Duodenal mucosa (tissue), 2 donors: ENCODE measurements at regions not wholly inside any gene's neighbourhood (a gene's known extent, or its start where the extent isn't known, plus 50 kb on each side); places are given as distances from the start of the nearest gene placed in this dataset.

Experiments used
- H3K27ac ChIP-seq: one replicate; pipeline ENCODE4 v1.7.0; 2013; ENCODE audit warnings: low read depth, low read length
- H3K27me3 ChIP-seq, 2 donors: one replicate each; pipeline ENCODE4 v1.7.0; 2013; ENCODE audit warnings: low read length in 2 of 2, control low read depth in 1 of 2; ENCODE audit not compliant: insufficient read depth in 2 of 2, control insufficient read depth in 1 of 2
- H3K36me3 ChIP-seq, 2 donors: one replicate each; pipeline ENCODE4 v1.7.0; 2013; ENCODE audit warnings: low read length in 2 of 2, control low read depth in 1 of 2; ENCODE audit not compliant: insufficient read depth in 2 of 2, control insufficient read depth in 1 of 2
- H3K4me1 ChIP-seq, 2 donors: one replicate each; pipeline ENCODE4 v1.7.0; 2013; ENCODE audit warnings: low read length in 2 of 2, control low read depth in 1 of 2; ENCODE audit not compliant: insufficient read depth in 2 of 2, control insufficient read depth in 1 of 2
- H3K4me3 ChIP-seq, 2 donors: one replicate each; pipeline ENCODE4 v1.7.0; 2013; ENCODE audit warnings: low read length in 2 of 2, low read depth in 1 of 2
- H3K9ac ChIP-seq, 2 donors: one replicate each; pipeline ENCODE4 v1.7.0; 2013; ENCODE audit warnings: low read length in 2 of 2, low read depth in 1 of 2
- H3K9me3 ChIP-seq, 2 donors: one replicate each; pipeline ENCODE4 v1.7.0; 2013; ENCODE audit warnings: low read length in 2 of 2, control low read depth in 1 of 2; ENCODE audit not compliant: control insufficient read depth in 1 of 2

- H3K27me3 ChIP-seq: no peaks in the 10 kb centered on the region
- H3K4me1 ChIP-seq: no peaks in the 10 kb centered on the region
- H3K27ac ChIP-seq: no peak overlapping the region
- no peaks in the 10 kb centered on the region for H3K36me3 ChIP-seq
- no peak overlapping the region for H3K4me3 ChIP-seq
- no peak overlapping the region for H3K9ac ChIP-seq
- peaks cover 0 to 3% of the 10 kb centered on the region in 2 donors for H3K9me3 ChIP-seq
Observed at GRCh38 chr4:18930487-18930886, 908.9 kb upstream of the LCORL start.

GRCh38 chr4:18923496-18924161 is 902.1 kb upstream of the LCORL start:
- Histone ChIP-seq H3K4me3 (no peak overlapping the region), H3K36me3 (no peaks in the 10 kb centered on the region), H3K9ac (no peak overlapping the region), H3K4me1 (no peaks in the 10 kb centered on the region), H3K27ac (no peak overlapping the region), H3K9me3 (peaks cover 0 to 7% of the 10 kb centered on the region in 2 donors), H3K27me3 (no peaks in the 10 kb centered on the region)

DNA sequence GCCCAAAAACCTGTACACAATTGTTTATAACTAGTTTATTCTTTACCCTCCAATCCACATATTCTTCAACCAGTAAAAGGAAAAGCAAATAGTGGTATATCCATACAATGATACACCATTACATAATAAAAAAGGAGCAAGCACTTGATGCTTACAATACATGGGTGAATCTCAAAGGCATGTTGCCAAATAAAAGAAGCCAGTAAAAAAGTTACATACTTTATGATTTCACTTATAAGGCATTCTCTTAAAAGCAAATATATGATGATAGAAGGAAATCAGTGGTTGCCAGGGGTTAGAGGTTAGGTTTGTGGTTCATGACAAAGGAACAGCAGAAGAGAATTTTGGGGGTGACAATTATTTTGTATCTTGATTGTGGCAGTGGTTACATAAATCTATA is 896.1 kb upstream of the LCORL start:
- no peaks in the 10 kb centered on the region for H3K4me1 ChIP-seq
- H3K27ac ChIP-seq: no peak overlapping the region
- H3K9ac ChIP-seq: no peak overlapping the region
- no peak overlapping the region for H3K4me3 ChIP-seq
- no peaks in the 10 kb centered on the region for H3K27me3 ChIP-seq
- H3K9me3 ChIP-seq: peaks cover 10 to 11% of the 10 kb centered on the region in 2 donors
- H3K36me3 ChIP-seq: no peaks in the 10 kb centered on the region

DNA sequence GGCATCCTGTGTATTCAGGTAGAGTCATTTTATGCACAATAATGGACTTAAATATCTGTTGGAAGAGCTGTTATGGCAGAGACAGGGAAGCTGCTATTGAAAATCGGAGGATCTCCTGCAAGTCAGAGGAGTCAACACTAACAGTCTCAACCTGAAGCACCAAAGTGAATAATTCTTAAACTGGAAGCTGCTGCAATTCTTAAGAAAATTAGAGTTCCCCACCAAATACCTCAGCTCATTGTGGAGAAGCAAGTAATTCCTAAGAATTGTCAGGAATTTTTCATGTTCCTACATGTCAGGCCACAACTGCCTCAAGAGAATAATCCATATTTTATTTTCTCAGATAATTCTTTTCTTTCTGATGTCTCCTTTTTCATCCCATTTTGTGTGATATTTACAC is 892.6 kb upstream of the LCORL start:
- no peaks in the 10 kb centered on the region for H3K27me3 ChIP-seq
- no peaks in the 10 kb centered on the region for H3K36me3 ChIP-seq
- no peak overlapping the region for H3K9ac ChIP-seq
- H3K9me3 ChIP-seq: peaks cover 7 to 10% of the 10 kb centered on the region in 2 donors
- no peak overlapping the region for H3K27ac ChIP-seq
- H3K4me1 ChIP-seq: no peaks in the 10 kb centered on the region
- H3K4me3 ChIP-seq: no peak overlapping the region

DNA sequence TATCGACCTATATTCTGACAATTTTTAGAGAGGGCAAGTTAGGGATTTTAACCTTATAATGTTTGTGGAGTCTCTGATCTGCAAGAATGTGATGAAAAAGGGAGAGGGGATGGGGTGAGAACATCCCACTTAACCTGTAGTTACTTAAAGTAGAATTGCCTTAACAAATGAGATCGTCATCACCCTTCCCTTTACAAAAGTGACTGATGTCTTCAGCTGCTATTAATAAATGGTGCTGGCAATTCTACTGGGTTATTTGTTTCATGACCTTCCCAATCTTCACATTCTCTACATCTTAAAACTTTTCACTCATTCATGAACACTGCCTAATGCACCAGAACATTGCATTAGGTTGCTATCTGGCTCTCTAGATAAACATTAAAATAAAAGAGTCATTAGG is 873.4 kb upstream of the LCORL start:
- Histone ChIP-seq H3K27ac (no peak overlapping the region), H3K36me3 (no peaks in the 10 kb centered on the region), H3K27me3 (no peaks in the 10 kb centered on the region)

DNA sequence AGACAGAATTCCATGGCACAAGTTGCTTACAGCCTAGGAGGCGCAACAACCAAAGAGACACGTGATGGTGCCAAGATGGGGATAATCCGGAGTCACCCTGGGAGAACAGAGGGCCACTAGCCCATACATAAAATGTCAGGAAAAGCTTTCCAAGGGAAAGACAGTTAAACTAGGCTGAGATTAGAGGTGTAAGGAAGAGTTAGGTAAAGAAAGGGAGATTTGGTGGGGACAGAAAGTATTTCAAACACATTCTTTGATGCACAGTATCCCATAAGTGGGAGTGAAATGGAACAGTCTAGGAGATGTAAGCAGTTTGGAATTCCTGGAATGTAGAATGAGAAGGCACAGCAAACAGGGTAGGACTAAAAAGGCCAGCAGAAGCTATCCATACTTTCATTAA is 860.9 kb upstream of the LCORL start:
- H3K27ac ChIP-seq: no peak overlapping the region
- H3K9ac ChIP-seq: no peak overlapping the region
- no peaks in the 10 kb centered on the region for H3K4me1 ChIP-seq
- no peaks in the 10 kb centered on the region for H3K27me3 ChIP-seq
- H3K4me3 ChIP-seq: no peak overlapping the region
- no peaks in the 10 kb centered on the region for H3K36me3 ChIP-seq
- no peaks in the 10 kb centered on the region for H3K9me3 ChIP-seq

More for the DNA sequence above, 873.4 kb upstream of the LCORL start:
- H3K4me3 ChIP-seq: no peak overlapping the region
- no peak overlapping the region for H3K9ac ChIP-seq
- H3K4me1 ChIP-seq: no peaks in the 10 kb centered on the region
- peaks cover 0 to 3% of the 10 kb centered on the region in 2 donors for H3K9me3 ChIP-seq

- Histone ChIP-seq H3K9ac (no peak overlapping the region), H3K27me3 (no peaks in the 10 kb centered on the region), H3K4me1 (no peaks in the 10 kb centered on the region), H3K4me3 (no peak overlapping the region), H3K9me3 (no peaks in the 10 kb centered on the region), H3K27ac (no peak overlapping the region), H3K36me3 (no peaks in the 10 kb centered on the region)
Observed at GRCh38 chr4:18881556-18881955, 860.0 kb upstream of the LCORL start.

- H3K4me1 ChIP-seq: no peaks in the 10 kb centered on the region
- H3K9me3 ChIP-seq: no peaks in the 10 kb centered on the region
- H3K36me3 ChIP-seq: no peaks in the 10 kb centered on the region
- H3K27me3 ChIP-seq: no peaks in the 10 kb centered on the region
- no peak overlapping the region for H3K9ac ChIP-seq
- no peak overlapping the region for H3K27ac ChIP-seq
- no peak overlapping the region for H3K4me3 ChIP-seq
Observed at GRCh38 chr4:18880871-18881270, 859.3 kb upstream of the LCORL start.

- H3K4me3 ChIP-seq: no peak overlapping the region
- H3K4me1 ChIP-seq: no peaks in the 10 kb centered on the region
- no peak overlapping the region for H3K27ac ChIP-seq
- H3K27me3 ChIP-seq: no peaks in the 10 kb centered on the region
- H3K9ac ChIP-seq: no peak overlapping the region
- peaks cover 0 to under 1% of the 10 kb centered on the region in 2 donors for H3K9me3 ChIP-seq
- no peaks in the 10 kb centered on the region for H3K36me3 ChIP-seq
Observed at GRCh38 chr4:18878561-18878960, 857.0 kb upstream of the LCORL start.

DNA sequence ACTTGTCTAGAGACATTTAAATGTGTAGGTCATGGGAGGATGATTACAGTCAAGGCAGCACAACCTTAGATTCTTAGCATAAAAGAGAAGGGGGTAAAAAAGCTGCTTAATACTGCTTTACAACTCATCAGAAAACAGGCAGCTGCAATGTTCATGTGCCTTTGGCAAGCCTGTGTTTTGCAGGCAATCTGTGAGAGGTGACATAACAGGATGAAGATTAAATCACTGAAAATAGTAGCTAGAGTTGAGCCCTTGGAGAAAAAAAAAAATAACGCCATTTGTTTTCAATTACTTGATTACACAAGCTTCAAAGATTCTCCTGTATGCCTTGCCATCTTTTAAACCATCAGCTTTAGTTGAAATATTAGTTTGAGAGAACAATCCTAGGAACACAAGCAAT is 847.6 kb upstream of the LCORL start:
- no peaks in the 10 kb centered on the region for H3K4me1 ChIP-seq
- H3K36me3 ChIP-seq: no peaks in the 10 kb centered on the region
- H3K27me3 ChIP-seq: no peaks in the 10 kb centered on the region
- H3K9ac ChIP-seq: no peak overlapping the region
- H3K4me3 ChIP-seq: no peak overlapping the region
- no peak overlapping the region for H3K27ac ChIP-seq
- peaks cover 0 to 17% of the 10 kb centered on the region in 2 donors for H3K9me3 ChIP-seq
